ENCODE measurements at regions not wholly inside any gene's neighbourhood (a gene's known extent, or its start where the extent isn't known, plus 50 kb on each side); places are given as distances from the start of the nearest gene placed in this dataset.

DNA sequence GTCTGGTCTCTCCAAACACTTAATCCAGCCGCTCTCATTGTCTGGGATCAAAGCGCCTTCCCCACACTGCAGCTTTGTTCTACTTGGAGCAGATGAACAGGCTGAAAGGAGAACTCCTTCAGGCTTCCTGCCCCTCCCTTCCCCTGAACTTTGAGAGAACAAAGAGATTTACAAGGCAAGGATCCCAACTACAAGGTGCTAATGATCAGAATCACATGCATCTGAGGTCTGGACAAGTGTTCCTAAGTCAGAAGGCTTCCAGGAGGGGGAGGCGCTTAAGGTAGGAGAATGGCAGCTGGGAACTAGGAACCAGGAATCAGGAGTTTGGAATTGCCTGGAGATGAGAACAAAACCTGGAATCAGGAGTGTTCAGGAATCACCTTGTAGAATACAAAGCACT, 606.3 kb upstream of the CDH11 start:
- TF ChIP-seq CTCF (IDR thresholded peaks at IDR 0.05; ENCODE audit: low read depth, low read length), result no peak
- no peak overlapping the region for H3K4me3 ChIP-seq (ENCODE audit: low read depth, low read length)

GRCh38 chr16:65727534-65728137, 605.8 kb upstream of the CDH11 start:
- no peak for TF ChIP-seq CTCF (IDR thresholded peaks at IDR 0.05; ENCODE audit: low read depth, low read length)
- no peak overlapping the region for H3K4me3 ChIP-seq (ENCODE audit: low read depth, low read length)

- no peak for TF ChIP-seq CTCF (IDR thresholded peaks at IDR 0.05; ENCODE audit: low read depth, low read length)
- H3K4me3 ChIP-seq (ENCODE audit: low read depth, low read length), result no peak overlapping the region
Measured at GRCh38 chr16:65725156-65725845, 603.4 kb upstream of the CDH11 start.

- TF ChIP-seq CTCF (IDR thresholded peaks at IDR 0.05; ENCODE audit: low read depth, low read length), result no peak
- H3K4me3 ChIP-seq (ENCODE audit: low read depth, low read length), result no peak overlapping the region
Measured at GRCh38 chr16:65722429-65722828, 600.6 kb upstream of the CDH11 start.

DNA sequence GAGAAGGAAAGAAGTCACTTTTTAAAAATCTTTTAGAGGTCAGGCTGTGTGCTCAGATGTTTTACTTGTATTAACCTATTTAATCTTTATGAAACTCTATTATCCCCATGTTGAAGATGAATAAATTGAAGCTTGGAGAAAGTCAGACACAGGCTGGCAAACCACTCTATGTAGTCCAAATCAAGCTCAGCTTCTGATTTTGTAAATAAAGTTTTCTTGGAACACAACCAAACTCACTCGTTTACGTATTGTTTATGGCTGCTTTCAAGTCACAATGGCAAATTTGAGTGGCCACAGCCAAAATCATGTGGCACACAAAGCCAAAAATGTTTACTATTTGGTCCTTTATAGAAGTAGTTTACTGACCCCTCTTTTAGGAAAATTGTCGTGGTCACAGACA, 596.0 kb upstream of the CDH11 start:
- no peak overlapping the region for H3K4me3 ChIP-seq (ENCODE audit: low read depth, low read length)
- TF ChIP-seq CTCF (IDR thresholded peaks at IDR 0.05; ENCODE audit: low read depth, low read length), result no peak

DNA sequence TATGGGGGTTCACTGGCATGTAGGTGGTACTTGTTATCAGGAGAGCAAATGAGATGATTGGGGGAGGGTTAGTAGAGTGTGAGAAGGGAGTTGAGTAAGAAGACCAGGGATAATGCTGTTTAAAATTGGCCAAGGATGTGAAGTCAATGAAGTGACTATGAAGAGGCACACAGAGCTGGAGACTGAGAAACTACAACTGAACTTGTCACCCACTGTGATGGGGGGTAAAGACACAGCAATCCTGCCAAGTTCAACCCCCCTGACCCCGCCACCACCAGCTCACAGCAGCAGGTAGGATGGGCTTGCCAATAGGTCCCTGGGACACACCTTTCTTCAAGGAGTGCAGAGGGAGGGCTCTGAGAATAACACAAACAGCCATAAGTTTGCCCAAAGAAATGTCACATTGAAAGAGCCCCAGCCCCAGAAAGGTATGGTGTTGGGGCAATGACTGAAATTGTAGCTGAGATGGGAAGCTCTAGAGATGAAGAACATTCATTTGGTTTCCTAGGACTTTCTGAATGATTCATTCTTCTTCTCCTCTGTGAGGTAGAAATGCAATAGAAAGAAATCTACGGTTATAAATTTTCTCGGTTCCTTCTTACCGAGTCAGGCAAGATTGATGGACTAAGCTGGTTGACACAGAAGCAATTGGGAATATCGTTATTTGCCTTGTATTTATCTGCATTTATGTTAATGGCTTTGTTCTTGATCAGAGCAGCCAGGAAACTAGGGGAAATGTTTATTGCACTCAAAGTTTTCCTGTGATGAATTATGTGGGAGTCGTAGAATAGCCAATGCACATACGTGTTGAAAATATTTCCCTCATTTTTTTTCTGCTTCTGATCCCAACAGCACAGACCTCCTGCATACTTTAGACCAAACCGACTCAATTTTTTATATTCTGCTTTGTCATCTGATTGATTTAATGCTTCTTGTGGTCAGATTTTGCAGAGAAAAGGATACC, 595.2 kb upstream of the CDH11 start:
- no peak for TF ChIP-seq CTCF (IDR thresholded peaks at IDR 0.05; ENCODE audit: low read depth, low read length)
- H3K4me3 ChIP-seq (ENCODE audit: low read depth, low read length), result no peak overlapping the region
